ENCODE measurements at regions not wholly inside any gene's neighbourhood (a gene's known extent, or its start where the extent isn't known, plus 50 kb on each side); places are given as distances from the start of the nearest gene placed in this dataset.

DNA sequence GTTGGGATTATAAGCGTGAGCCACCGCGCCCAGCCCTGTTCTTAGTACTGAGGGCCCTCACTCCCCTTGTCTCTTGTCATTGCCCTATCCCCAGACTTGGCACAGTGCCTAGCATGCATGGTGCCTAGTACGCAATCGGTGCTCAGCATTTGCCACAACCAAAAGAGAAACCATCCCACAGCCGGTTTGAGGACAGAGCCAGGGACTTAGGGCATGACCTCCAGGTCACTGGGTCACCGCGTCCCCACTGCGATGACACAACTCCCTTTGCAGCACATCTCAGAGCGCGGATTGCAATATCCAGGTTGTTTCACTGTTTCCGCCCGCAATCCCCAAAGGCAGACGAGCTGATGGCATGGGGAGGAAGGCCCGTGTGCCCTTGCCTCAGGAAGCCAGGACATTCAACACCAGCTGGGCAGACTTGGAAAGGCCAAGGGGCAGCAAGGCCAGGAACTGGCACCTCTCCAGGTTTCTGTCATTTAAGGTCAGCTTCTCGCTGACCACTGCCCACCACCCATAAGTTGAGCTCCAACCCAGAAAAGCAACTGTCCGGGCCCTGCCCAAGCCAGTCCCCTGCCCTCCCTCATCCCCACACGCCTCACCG lies 274.5 kb downstream of the MRTFB start:
- no peak for DNase-seq (ENCODE audit: low read depth)
- TF ChIP-seq, protein P1, sequence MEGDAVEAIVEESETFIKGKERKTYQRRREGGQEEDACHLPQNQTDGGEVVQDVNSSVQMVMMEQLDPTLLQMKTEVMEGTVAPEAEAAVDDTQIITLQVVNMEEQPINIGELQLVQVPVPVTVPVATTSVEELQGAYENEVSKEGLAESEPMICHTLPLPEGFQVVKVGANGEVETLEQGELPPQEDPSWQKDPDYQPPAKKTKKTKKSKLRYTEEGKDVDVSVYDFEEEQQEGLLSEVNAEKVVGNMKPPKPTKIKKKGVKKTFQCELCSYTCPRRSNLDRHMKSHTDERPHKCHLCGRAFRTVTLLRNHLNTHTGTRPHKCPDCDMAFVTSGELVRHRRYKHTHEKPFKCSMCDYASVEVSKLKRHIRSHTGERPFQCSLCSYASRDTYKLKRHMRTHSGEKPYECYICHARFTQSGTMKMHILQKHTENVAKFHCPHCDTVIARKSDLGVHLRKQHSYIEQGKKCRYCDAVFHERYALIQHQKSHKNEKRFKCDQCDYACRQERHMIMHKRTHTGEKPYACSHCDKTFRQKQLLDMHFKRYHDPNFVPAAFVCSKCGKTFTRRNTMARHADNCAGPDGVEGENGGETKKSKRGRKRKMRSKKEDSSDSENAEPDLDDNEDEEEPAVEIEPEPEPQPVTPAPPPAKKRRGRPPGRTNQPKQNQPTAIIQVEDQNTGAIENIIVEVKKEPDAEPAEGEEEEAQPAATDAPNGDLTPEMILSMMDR (IDR thresholded peaks at IDR 0.05; ENCODE audit: low read length, missing control alignments): no peak
- H3K4me3 ChIP-seq (replicated peaks; ENCODE audit: low read depth, low read length): no peak overlapping the region

DNA sequence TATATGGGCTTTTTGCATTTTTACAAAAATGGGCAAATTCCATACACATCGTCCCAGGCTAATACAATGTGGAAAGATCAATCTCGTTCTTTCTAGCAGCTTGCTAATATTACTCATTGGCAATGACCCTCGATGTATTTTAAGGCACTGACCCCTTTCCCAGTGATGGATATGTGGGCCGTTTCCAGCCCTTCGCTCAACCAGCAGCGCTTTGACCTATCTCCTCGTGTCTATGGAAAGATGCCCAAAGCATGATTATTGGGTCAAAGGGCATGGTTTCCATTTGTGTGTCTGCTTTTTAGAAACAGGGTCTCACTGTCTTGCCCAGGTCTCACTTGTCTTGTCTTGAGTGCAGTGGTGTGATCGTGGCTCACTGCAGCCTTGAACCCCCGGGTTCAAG lies 273.8 kb downstream of the MRTFB start:
- no peak overlapping the region for H3K4me3 ChIP-seq (replicated peaks; ENCODE audit: low read depth, low read length)
- DNase-seq (ENCODE audit: low read depth): no peak
- TF ChIP-seq, protein P1 (IDR thresholded peaks at IDR 0.05; ENCODE audit: low read length, missing control alignments): no peak

DNA sequence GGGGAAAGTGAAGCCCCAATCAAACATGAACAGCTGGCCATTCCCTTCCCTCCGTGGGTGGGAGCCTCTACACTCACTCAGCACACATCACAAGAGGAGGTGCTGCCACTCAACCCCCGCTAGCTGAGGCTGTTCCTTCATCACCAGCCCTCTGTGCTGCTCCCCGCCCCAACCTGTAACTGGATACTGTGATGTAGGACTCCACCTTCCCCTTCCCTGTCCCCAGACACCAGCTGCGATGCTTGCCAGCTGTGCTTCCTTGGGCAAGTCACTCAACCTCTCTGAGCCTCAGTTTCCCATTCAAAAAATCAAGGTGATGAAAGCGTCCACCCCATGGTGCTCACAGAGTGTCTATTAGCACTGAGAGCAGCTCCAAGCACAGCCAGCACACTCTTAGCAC lies 273.2 kb downstream of the MRTFB start:
- no peak overlapping the region for H3K4me3 ChIP-seq (replicated peaks; ENCODE audit: low read depth, low read length)
- TF ChIP-seq, protein P1 (IDR thresholded peaks at IDR 0.05; ENCODE audit: low read length, missing control alignments): no peak

DNA sequence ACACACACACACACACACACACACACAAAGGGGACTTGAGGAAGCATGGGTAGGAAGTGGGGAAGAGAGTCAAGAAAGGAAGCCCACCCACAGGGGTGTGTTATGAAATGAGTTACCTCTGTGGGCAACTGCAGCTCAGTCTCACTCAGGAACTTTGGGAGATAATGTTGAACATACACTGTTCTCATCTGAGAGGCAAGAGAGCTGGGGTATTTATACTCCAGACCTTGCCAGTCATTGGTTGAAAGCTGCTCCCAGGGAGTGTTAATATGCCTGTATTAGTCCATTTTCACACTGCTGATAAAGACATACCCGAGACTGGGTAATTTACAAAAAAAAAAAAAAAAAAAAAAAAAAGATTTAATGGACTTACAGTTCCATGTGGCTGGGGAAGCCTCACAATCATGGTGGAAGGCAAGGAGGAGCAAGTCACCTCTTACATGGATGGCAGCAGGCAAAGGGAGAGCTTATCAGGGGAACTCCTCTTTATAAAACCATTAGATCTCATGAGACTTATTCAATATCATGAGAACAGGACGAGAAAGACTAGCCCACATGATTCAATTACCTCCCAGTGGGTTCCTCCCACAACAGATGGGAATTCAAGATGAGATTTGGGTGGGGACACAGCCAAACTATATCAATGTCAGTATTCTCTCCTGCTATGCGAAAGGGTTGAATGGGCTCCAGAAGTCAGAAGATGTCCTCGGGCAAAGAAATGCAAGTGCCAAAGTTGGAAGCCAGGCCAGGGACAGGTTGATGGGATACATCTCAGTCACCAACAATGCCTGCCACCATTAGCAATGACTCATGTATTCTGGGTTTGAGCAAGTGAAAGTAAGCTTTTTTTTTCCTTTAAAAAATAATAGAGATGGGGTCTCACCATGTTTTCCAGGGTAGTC lies 270.5 kb downstream of the MRTFB start:
- TF ChIP-seq, protein P1 (IDR thresholded peaks at IDR 0.05; ENCODE audit: low read length, missing control alignments): no peak
- no peak overlapping the region for H3K4me3 ChIP-seq (replicated peaks; ENCODE audit: low read depth, low read length)
- no peak for DNase-seq (ENCODE audit: low read depth)

More for the DNA sequence above, 273.2 kb downstream of the MRTFB start:
- no peak for DNase-seq (ENCODE audit: low read depth)

DNA sequence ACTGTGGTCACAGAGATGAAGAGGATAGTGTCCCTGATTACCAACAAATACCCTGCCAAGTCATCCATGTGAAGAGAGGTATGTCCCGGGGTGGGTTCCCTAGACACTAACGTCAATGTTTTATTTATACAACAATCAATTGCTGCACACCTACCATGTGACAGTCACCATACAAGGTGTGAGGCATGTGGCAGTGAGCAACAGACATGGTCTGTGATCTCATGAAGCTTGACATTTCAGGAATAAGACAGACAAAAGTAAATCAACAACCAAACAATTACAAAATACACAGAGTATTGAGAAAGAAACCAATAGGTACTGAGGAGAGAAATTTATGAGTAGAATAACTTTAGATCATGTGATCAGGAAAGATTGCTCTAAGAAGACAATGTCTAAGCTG lies 268.6 kb downstream of the MRTFB start:
- no peak overlapping the region for H3K4me3 ChIP-seq (replicated peaks; ENCODE audit: low read depth, low read length)
- no peak for DNase-seq (ENCODE audit: low read depth)
- TF ChIP-seq, protein P1 (IDR thresholded peaks at IDR 0.05; ENCODE audit: low read length, missing control alignments): no peak

DNA sequence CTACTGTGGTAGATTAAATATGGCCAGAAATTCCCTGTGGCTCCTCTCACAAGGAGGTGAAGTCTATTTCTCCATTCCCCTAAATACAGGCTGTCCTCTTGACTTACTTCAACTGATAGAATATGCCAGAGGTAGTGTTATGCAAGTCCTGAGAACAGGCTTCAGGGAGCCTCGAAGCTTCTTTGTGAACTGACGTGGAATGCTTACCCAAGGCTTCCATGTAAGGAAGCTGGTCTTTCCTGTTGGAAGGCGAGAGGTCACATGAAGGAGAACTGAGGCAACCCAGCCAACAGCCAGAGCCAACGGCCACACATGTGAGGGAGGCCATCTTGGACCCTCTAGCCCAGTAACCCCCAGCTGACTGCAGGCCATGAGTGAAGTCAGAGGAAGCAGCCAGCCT lies 267.9 kb downstream of the MRTFB start:
- no peak for DNase-seq (ENCODE audit: low read depth)
- no peak overlapping the region for H3K4me3 ChIP-seq (replicated peaks; ENCODE audit: low read depth, low read length)
- TF ChIP-seq, protein P1 (IDR thresholded peaks at IDR 0.05; ENCODE audit: low read length, missing control alignments): no peak

All from fibroblast of pulmonary artery (primary cell).